ENCODE measurements at regions not wholly inside any gene's neighbourhood (a gene's known extent, or its start where the extent isn't known, plus 50 kb on each side); places are given as distances from the start of the nearest gene placed in this dataset.

DNA sequence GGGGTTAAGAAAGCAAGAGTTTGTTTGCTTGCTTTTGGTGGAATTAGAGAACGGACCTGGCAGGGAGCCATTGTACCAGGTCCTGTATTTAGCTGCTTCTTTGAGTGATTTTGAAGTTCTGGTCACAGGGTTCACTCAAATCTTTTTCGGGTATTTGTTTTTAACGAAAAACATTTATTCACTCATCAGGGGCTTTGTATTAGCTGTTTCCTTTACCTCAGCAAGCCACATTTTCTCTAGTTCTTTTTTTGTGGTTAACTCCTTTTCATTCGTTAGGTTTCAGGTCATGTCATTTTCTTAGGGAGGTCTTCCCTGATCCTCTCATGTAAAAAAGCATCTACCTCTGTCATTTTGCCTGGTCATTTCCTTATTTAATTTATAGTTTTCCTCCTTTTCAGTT lies 1502.2 kb downstream of the GRIK2 start:
- no peak overlapping the region for H3K27ac ChIP-seq (ENCODE audit: low read depth, low read length)
- Mint-ChIP-seq H3K27ac (no peak overlapping the region), H3K4me3 (no peak overlapping the region), H3K9me3 (peaks cover 1 to 8% (median 7%) of the 10 kb centered on the region in 5 donors), H3K27me3 (no peaks in the 10 kb centered on the region), H3K4me1 (no peaks in the 10 kb centered on the region), H3K36me3 (no peaks in the 10 kb centered on the region)
- ChIA-PET CTCF (no interaction called here), POLR2A (no interaction called here)
- no peaks in the 10 kb centered on the region for H3K36me3 ChIP-seq (ENCODE audit: insufficient read depth, low read length)
- H3K9me3 ChIP-seq (ENCODE audit: low read length) = no peaks in the 10 kb centered on the region
- H3K4me1 ChIP-seq (ENCODE audit: insufficient read depth, low read length) = no peaks in the 10 kb centered on the region
- no peaks in the 10 kb centered on the region for H3K27me3 ChIP-seq (ENCODE audit: insufficient read depth, low read length, poor library complexity, severe bottlenecking)
- no peak for DNase-seq
- no peak overlapping the region for H3K4me3 ChIP-seq (ENCODE audit: low read length)

DNA sequence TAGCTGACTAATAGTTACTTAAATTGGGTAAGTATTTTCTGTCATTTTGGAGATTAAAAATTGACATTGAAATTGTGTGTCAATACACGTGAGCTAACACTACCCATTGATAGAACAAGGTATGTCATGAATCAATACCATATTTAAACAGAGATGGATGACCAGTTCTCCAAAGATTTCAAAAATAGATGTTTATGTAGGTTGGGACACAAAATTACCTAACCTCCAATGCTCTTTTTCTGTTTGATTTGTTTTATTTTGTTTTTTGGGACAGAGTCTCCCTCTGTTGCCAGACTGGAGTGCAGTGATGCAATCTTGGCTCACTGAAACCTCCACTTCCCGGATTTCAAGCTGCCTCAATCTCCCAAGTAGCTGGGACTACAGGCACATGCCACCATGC lies 1491.7 kb downstream of the GRIK2 start:
- ChIA-PET POLR2A (no interaction called here), CTCF (no interaction called here)
- Mint-ChIP-seq H3K9me3 (peaks cover 0 to 5% (median 0%) of the 10 kb centered on the region in 5 donors), H3K4me1 (no peaks in the 10 kb centered on the region), H3K36me3 (no peaks in the 10 kb centered on the region), H3K27ac (no peak overlapping the region), H3K4me3 (no peak overlapping the region), H3K27me3 (no peaks in the 10 kb centered on the region)
- Histone ChIP-seq H3K36me3 (ENCODE audit: insufficient read depth, low read length) (no peaks in the 10 kb centered on the region), H3K9me3 (ENCODE audit: low read length) (no peaks in the 10 kb centered on the region), H3K27ac (ENCODE audit: low read depth, low read length) (no peak overlapping the region), H3K4me1 (ENCODE audit: insufficient read depth, low read length) (no peaks in the 10 kb centered on the region), H3K4me3 (ENCODE audit: low read length) (no peak overlapping the region), H3K27me3 (ENCODE audit: insufficient read depth, low read length, poor library complexity, severe bottlenecking) (no peaks in the 10 kb centered on the region)
- DNase-seq = no peak

DNA sequence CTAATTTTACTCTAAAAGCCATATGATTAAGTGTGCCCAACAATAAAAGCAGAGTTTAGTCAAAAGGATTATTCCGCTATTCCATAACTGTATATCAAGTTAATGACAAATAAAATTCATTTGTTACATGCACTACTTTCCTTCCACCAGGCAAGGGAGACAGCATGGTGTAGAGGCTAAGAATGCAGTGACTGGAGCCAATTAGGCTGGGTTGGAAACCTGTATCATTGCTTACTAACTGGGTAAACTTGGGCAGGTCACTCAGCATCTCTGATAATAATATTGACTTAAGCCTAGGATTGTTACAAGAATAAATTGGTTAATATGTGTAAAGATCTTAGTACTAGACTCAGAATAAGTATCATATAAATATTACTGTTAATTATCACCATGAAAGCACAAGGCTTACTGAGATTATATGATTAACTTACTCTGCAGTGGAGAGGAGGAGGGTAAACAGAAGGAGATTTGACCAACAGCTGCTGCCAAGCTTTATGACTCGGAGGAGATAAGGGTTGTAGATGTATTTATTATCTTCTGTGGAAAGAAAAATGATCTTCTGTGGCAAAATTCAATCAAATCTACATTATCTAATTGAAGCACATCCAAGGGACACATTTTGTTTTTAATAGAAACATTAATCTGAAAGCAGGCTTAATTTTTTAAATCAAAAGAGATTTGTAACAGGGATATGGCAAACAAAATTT lies 1459.9 kb downstream of the GRIK2 start:
- H3K4me1 ChIP-seq (ENCODE audit: insufficient read depth, low read length) = no peaks in the 10 kb centered on the region
- no peaks in the 10 kb centered on the region for H3K27me3 ChIP-seq (ENCODE audit: insufficient read depth, low read length, poor library complexity, severe bottlenecking)
- Mint-ChIP-seq H3K4me1 (no peaks in the 10 kb centered on the region), H3K36me3 (no peaks in the 10 kb centered on the region), H3K27ac (no peak overlapping the region), H3K27me3 (no peaks in the 10 kb centered on the region), H3K9me3 (peaks cover 0 to 12% (median 0%) of the 10 kb centered on the region in 5 donors), H3K4me3 (no peak overlapping the region)
- H3K4me3 ChIP-seq (ENCODE audit: low read length) = no peak overlapping the region
- H3K27ac ChIP-seq (ENCODE audit: low read depth, low read length) = no peak overlapping the region
- ChIA-PET CTCF (no interaction called here), POLR2A (no interaction called here)
- DNase-seq = no peak
- H3K9me3 ChIP-seq (ENCODE audit: low read length) = no peaks in the 10 kb centered on the region
- no peaks in the 10 kb centered on the region for H3K36me3 ChIP-seq (ENCODE audit: insufficient read depth, low read length)

DNA sequence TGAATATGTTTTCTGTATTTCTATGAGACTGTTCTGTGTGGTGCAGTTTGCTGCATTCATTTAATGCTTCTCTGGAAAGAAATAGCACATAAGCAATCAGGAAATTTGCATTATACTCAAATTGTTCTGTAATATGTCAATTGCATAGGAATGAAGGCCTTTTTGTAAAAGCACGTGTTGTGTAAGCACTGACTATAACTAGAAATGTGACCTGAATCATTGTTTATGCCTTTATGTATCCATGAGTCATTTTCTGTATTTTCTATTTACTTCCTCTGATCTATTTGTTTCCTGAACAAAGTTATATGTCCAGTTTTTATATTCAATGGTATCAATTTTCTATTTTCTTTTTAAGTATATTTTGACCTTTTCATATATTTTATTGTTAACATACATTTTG lies 1455.3 kb downstream of the GRIK2 start:
- no peak overlapping the region for H3K4me3 ChIP-seq (ENCODE audit: low read length)
- peaks cover 0 to 9% (median 2%) of the 10 kb centered on the region in 5 donors for H3K9me3 Mint-ChIP-seq
- no peaks in the 10 kb centered on the region for H3K36me3 ChIP-seq (ENCODE audit: insufficient read depth, low read length)
- no peak for DNase-seq
- ChIA-PET POLR2A (no interaction called here), CTCF (no interaction called here)
- H3K27ac Mint-ChIP-seq = no peak overlapping the region
- no peaks in the 10 kb centered on the region for H3K4me1 Mint-ChIP-seq
- H3K27me3 ChIP-seq (ENCODE audit: insufficient read depth, low read length, poor library complexity, severe bottlenecking) = no peaks in the 10 kb centered on the region
- no peaks in the 10 kb centered on the region for H3K9me3 ChIP-seq (ENCODE audit: low read length)
- H3K36me3 Mint-ChIP-seq = no peaks in the 10 kb centered on the region
- H3K4me3 Mint-ChIP-seq = no peak overlapping the region
- peaks cover 0 to 1% of the 10 kb centered on the region in 2 donors for H3K27me3 Mint-ChIP-seq
- H3K27ac ChIP-seq (ENCODE audit: low read depth, low read length) = no peak overlapping the region
- H3K4me1 ChIP-seq (ENCODE audit: insufficient read depth, low read length) = no peaks in the 10 kb centered on the region

DNA sequence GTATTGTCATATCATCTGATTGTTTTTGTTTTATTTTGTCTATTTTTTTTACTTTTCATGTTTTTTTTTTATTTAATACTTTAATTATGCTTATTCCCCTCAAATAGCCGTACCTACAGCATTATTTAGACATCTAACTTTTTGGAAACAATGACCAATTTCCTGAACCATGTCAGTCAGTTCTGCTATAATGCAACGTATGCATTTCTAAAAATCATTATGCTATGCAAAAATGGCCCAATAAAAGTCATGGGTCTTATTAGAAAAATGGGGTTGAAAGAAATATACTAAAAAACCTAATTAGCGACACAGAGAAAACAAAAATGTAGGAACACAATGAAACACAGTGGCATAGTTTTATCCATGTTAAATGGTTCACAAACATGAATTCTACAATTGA lies 1454.7 kb downstream of the GRIK2 start:
- Histone ChIP-seq H3K27me3 (ENCODE audit: insufficient read depth, low read length, poor library complexity, severe bottlenecking) (no peaks in the 10 kb centered on the region), H3K4me3 (ENCODE audit: low read length) (no peak overlapping the region), H3K36me3 (ENCODE audit: insufficient read depth, low read length) (no peaks in the 10 kb centered on the region), H3K4me1 (ENCODE audit: insufficient read depth, low read length) (no peaks in the 10 kb centered on the region), H3K27ac (ENCODE audit: low read depth, low read length) (no peak overlapping the region), H3K9me3 (ENCODE audit: low read length) (no peaks in the 10 kb centered on the region)
- Mint-ChIP-seq H3K4me3 (no peak overlapping the region), H3K27ac (no peak overlapping the region), H3K4me1 (no peaks in the 10 kb centered on the region), H3K9me3 (peaks cover 0 to 4% (median 2%) of the 10 kb centered on the region in 5 donors), H3K36me3 (no peaks in the 10 kb centered on the region), H3K27me3 (peaks cover 0 to 1% of the 10 kb centered on the region in 2 donors)
- no peak for DNase-seq
- ChIA-PET POLR2A (no interaction called here), CTCF (no interaction called here)

DNA sequence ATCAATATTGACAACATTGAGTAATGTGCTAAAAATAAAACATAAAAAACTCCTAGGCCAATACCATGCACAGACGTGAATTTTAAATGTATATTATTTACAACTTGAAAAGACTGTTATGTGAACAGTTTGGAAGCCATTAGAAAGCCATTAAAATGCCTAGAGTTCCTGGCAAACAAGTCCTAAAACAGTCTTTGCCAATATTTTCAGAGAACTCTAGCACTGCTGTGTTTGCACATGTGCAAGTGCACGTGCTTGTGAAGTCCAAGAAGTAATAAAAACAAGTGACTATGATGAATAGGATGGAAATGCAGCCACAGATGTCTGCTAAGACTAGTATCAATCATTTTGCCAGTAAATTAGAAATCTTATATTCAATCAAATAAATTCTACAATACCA lies 1447.6 kb downstream of the GRIK2 start:
- Histone ChIP-seq H3K27me3 (ENCODE audit: insufficient read depth, low read length, poor library complexity, severe bottlenecking) (no peaks in the 10 kb centered on the region), H3K4me3 (ENCODE audit: low read length) (no peak overlapping the region), H3K27ac (ENCODE audit: low read depth, low read length) (no peak overlapping the region), H3K36me3 (ENCODE audit: insufficient read depth, low read length) (no peaks in the 10 kb centered on the region), H3K9me3 (ENCODE audit: low read length) (no peaks in the 10 kb centered on the region), H3K4me1 (ENCODE audit: insufficient read depth, low read length) (no peaks in the 10 kb centered on the region)
- no peak for DNase-seq
- ChIA-PET POLR2A (no interaction called here), CTCF (no interaction called here)
- Mint-ChIP-seq H3K4me3 (no peak overlapping the region), H3K36me3 (no peaks in the 10 kb centered on the region), H3K27me3 (no peaks in the 10 kb centered on the region), H3K4me1 (no peaks in the 10 kb centered on the region), H3K27ac (no peak overlapping the region), H3K9me3 (peaks cover 0 to 6% (median 2%) of the 10 kb centered on the region in 5 donors)

DNA sequence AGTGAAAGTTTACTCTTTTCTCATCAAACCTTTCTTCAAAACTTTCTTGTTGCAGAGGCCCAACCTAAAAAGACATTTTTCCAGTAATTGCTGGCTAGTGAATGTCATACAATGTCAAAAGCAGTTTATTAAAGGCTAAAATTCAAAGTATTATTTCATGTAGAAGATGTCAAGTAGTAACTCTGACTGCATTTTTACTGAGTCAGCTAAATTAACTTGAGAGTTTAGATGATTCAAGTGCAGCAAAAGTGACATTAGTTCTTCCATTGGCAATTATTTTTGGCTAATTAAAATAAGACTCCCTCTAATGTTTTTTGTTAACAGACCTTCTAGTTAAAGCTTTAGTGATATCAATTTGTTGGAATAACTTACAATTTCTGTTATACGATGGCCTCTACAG lies 1438.5 kb downstream of the GRIK2 start:
- no peak overlapping the region for H3K27ac Mint-ChIP-seq
- Histone ChIP-seq H3K27ac (ENCODE audit: low read depth, low read length) (no peak overlapping the region), H3K4me3 (ENCODE audit: low read length) (no peak overlapping the region), H3K27me3 (ENCODE audit: insufficient read depth, low read length, poor library complexity, severe bottlenecking) (no peaks in the 10 kb centered on the region), H3K4me1 (ENCODE audit: insufficient read depth, low read length) (no peaks in the 10 kb centered on the region), H3K9me3 (ENCODE audit: low read length) (no peaks in the 10 kb centered on the region), H3K36me3 (ENCODE audit: insufficient read depth, low read length) (no peaks in the 10 kb centered on the region)
- ChIA-PET CTCF (no interaction called here), POLR2A (no interaction called here)
- H3K4me3 Mint-ChIP-seq = no peak overlapping the region
- peaks cover 0 to 15% (median 2%) of the 10 kb centered on the region in 5 donors for H3K9me3 Mint-ChIP-seq
- no peaks in the 10 kb centered on the region for H3K36me3 Mint-ChIP-seq
- no peaks in the 10 kb centered on the region for H3K27me3 Mint-ChIP-seq
- no peak for DNase-seq
- H3K4me1 Mint-ChIP-seq = no peaks in the 10 kb centered on the region

DNA sequence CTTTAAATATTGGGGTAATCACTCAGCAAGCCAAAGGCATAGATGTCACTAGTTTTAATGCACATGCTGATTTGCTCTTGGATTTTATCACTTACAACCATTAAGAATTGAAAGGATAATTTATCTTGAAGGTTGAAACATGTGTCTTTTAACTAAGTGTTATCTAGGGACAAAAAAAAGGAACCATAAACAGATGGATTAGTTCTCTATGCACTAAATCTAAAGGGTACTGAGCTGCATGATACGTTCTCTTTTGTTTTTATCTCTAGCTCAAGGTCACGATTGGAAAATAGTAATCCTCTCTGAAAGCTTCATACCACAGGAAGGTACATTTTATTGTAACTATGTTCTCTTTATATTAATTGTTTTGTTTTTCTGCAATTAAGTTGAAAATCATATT lies 1426.6 kb downstream of the GRIK2 start:
- no peaks in the 10 kb centered on the region for H3K36me3 Mint-ChIP-seq
- H3K27me3 ChIP-seq (ENCODE audit: insufficient read depth, low read length, poor library complexity, severe bottlenecking) = no peaks in the 10 kb centered on the region
- H3K27me3 Mint-ChIP-seq = peaks cover 0 to 2% of the 10 kb centered on the region in 2 donors
- H3K4me1 Mint-ChIP-seq = no peaks in the 10 kb centered on the region
- no peaks in the 10 kb centered on the region for H3K9me3 ChIP-seq (ENCODE audit: low read length)
- H3K4me1 ChIP-seq (ENCODE audit: insufficient read depth, low read length) = no peaks in the 10 kb centered on the region
- H3K9me3 Mint-ChIP-seq = peaks cover 0 to 2% (median 0%) of the 10 kb centered on the region in 5 donors
- no peaks in the 10 kb centered on the region for H3K36me3 ChIP-seq (ENCODE audit: insufficient read depth, low read length)
- ChIA-PET CTCF (no interaction called here), POLR2A (no interaction called here)
- no peak overlapping the region for H3K27ac Mint-ChIP-seq
- H3K27ac ChIP-seq (ENCODE audit: low read depth, low read length) = no peak overlapping the region
- no peak for DNase-seq
- no peak overlapping the region for H3K4me3 ChIP-seq (ENCODE audit: low read length)
- no peak overlapping the region for H3K4me3 Mint-ChIP-seq

DNA sequence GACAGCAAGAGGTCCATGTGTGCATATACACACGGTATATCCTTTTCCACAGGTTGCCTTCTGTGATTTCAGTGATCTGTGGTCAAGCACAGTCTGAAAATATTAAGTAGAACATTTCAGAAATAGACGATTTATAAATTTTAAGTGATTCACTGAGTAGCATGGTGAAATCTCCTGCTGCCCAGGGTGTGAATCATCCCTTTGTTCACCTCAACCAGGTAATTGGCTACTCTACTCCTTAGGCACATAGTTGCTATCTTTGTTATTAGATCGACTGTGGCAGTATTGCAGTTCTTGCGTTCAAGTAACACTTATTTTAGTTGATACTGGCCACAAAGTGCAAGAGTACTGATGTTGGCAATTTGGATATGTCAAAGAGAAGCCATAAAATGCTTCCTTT lies 1421.7 kb downstream of the GRIK2 start:
- Mint-ChIP-seq H3K27me3 (no peaks in the 10 kb centered on the region), H3K9me3 (peaks cover 0 to 5% (median 0%) of the 10 kb centered on the region in 5 donors), H3K4me1 (no peaks in the 10 kb centered on the region), H3K36me3 (peaks cover 0 to 1% (median 0%) of the 10 kb centered on the region in 3 donors), H3K27ac (no peak overlapping the region), H3K4me3 (no peak overlapping the region)
- H3K9me3 ChIP-seq (ENCODE audit: low read length) = no peaks in the 10 kb centered on the region
- POLR2A ChIA-PET = no interaction called here
- CTCF ChIA-PET = no interaction called here
- no peak for DNase-seq
- no peak overlapping the region for H3K4me3 ChIP-seq (ENCODE audit: low read length)
- no peaks in the 10 kb centered on the region for H3K4me1 ChIP-seq (ENCODE audit: insufficient read depth, low read length)
- H3K27me3 ChIP-seq (ENCODE audit: insufficient read depth, low read length, poor library complexity, severe bottlenecking) = no peaks in the 10 kb centered on the region
- no peaks in the 10 kb centered on the region for H3K36me3 ChIP-seq (ENCODE audit: insufficient read depth, low read length)
- H3K27ac ChIP-seq (ENCODE audit: low read depth, low read length) = no peak overlapping the region
